H1 (cell line): ENCODE measurements at regions not wholly inside any gene's neighbourhood (a gene's known extent, or its start where the extent isn't known, plus 50 kb on each side); places are given as distances from the start of the nearest gene placed in this dataset.

ENCODE experiments used
- CHD2 ChIP-seq: IDR thresholded peaks from 2 replicates; pipeline ENCODE4 v1.6.1; 2012; ENCODE audit warnings: low read length, improper control_type of control experiment
- EGR1 ChIP-seq: IDR thresholded peaks from 2 replicates; pipeline ENCODE4 v1.6.1; 2011; ENCODE audit warnings: low read depth, low read length, borderline replicate concordance

GRCh38 chr16:54340531-54340930 is 53.9 kb upstream of the IRX3 start (continued):
- TF ChIP-seq CHD2 (no peak), EGR1 (no peak)
